Activated CD4-positive, alpha-beta T cell treated with anti-CD3 and anti-CD28 coated beads for 48 hours (primary cell): ENCODE measurements at regions not wholly inside any gene's neighbourhood (a gene's known extent, or its start where the extent isn't known, plus 50 kb on each side); places are given as distances from the start of the nearest gene placed in this dataset.

Experiments
- DNase-seq: peaks from one replicate; pipeline ENCODE4 v3.0.0-alpha.2; 2020

GRCh38 chr17:5821803-5822202 is 237.5 kb upstream of the NLRP1 start:
- DNase-seq = no peak

GRCh38 chr17:5822281-5823060 is 238.2 kb upstream of the NLRP1 start:
- DNase-seq = no peak

- no peak for DNase-seq
These were observed 238.9 kb upstream of the NLRP1 start for GRCh38 chr17:5823219-5823618.

GRCh38 chr17:5825717-5826330 is 241.5 kb upstream of the NLRP1 start:
- DNase-seq = no peak

GRCh38 chr17:5826384-5826783 is 242.1 kb upstream of the NLRP1 start:
- no peak for DNase-seq

- DNase-seq = no peak
These were observed 239.3 kb upstream of the WSCD1 start for GRCh38 chr17:5830921-5831320.

GRCh38 chr17:5832886-5833285 is 237.3 kb upstream of the WSCD1 start:
- DNase-seq = no peak

GRCh38 chr17:5837055-5837491 is 233.1 kb upstream of the WSCD1 start:
- no peak for DNase-seq

GRCh38 chr17:5838661-5839300 is 231.4 kb upstream of the WSCD1 start:
- DNase-seq = no peak

- no peak for DNase-seq
These were observed 229.2 kb upstream of the WSCD1 start for GRCh38 chr17:5840811-5841446.

GRCh38 chr17:5841862-5842261 is 228.3 kb upstream of the WSCD1 start:
- no peak for DNase-seq

- DNase-seq = no peak
These were observed 226.7 kb upstream of the WSCD1 start for GRCh38 chr17:5843366-5844026.

- no peak for DNase-seq
These were observed 224.2 kb upstream of the WSCD1 start for GRCh38 chr17:5846001-5846400.

GRCh38 chr17:5854871-5855554 is 215.2 kb upstream of the WSCD1 start:
- no peak for DNase-seq

GRCh38 chr17:5861246-5861645 is 208.9 kb upstream of the WSCD1 start:
- DNase-seq = no peak

GRCh38 chr17:5861854-5862253 is 208.3 kb upstream of the WSCD1 start:
- no peak for DNase-seq

GRCh38 chr17:5862395-5862794 is 207.8 kb upstream of the WSCD1 start:
- no peak for DNase-seq

- no peak for DNase-seq
These were observed 205.2 kb upstream of the WSCD1 start for GRCh38 chr17:5864741-5865657.

- DNase-seq = no peak
These were observed 203.2 kb upstream of the WSCD1 start for GRCh38 chr17:5866978-5867377.

- no peak for DNase-seq
These were observed 201.0 kb upstream of the WSCD1 start for GRCh38 chr17:5869041-5869745.
